ENCODE measurements at regions not wholly inside any gene's neighbourhood (a gene's known extent, or its start where the extent isn't known, plus 50 kb on each side); places are given as distances from the start of the nearest gene placed in this dataset.

- TF ChIP-seq PBX3 (IDR thresholded peaks at IDR 0.05), result no peak
- TF ChIP-seq RAD21 (IDR thresholded peaks at IDR 0.05; ENCODE audit: low read length), result no peak
- TF ChIP-seq RCOR1 (IDR thresholded peaks at IDR 0.05; ENCODE audit: low read length), result no peak
- no peak for TF ChIP-seq IRF3 (IDR thresholded peaks at IDR 0.05; ENCODE audit: low read depth, low read length)
Observed at GRCh38 chr3:180119567-180119966, 82.8 kb upstream of the PEX5L start (continued).

- Histone ChIP-seq H4K20me1 (ENCODE audit: insufficient read depth) (no peaks in the 10 kb centered on the region), H3K4me2 (no peak overlapping the region), H3K4me3 (ENCODE audit: low read depth in 2 of 2, low read length in 1 of 2) (no peak overlapping the region), H3K9me2 (no peaks in the 10 kb centered on the region), H3K4me1 (ENCODE audit: control insufficient read depth in 1 of 2, insufficient read depth in 2 of 2, low read depth in 1 of 2, low read length in 1 of 2) (no peaks in the 10 kb centered on the region), H3K27me3 (ENCODE audit: insufficient read depth) (no peaks in the 10 kb centered on the region), H2AFZ (ENCODE audit: low read depth) (no peak overlapping the region), H3K36me3 (replicated peaks in 1 of 2; ENCODE audit: control insufficient read depth in 1 of 2, insufficient read depth in 2 of 2, low read length in 1 of 2) (no peaks in the 10 kb centered on the region), H3F3A (replicated peaks; ENCODE audit: insufficient read depth) (no peaks in the 10 kb centered on the region), H3K27ac (ENCODE audit: low read depth in 2 of 2, low read length in 1 of 2) (no peak overlapping the region), H3K79me2 (ENCODE audit: insufficient read depth) (no peaks in the 10 kb centered on the region), H3K9me3 (no peaks in the 10 kb centered on the region; the same call in 1 of the 2 replicates), H3K9ac (no peak overlapping the region)
- ChIA-PET POLR2A (no interaction called here), CTCF (no interaction called here)
- no peak for DNase-seq
- TF ChIP-seq USF2 (IDR thresholded peaks at IDR 0.05; ENCODE audit: borderline replicate concordance, low read depth, low read length) (no peak), TEAD4 (IDR thresholded peaks at IDR 0.05; ENCODE audit: borderline replicate concordance, insufficient read depth) (no peak), RXRA (IDR thresholded peaks at IDR 0.05; ENCODE audit: borderline replicate concordance, low read depth) (no peak), MEF2A (IDR thresholded peaks at IDR 0.05; ENCODE audit: borderline replicate concordance, low read depth) (no peak), CHD2 (IDR thresholded peaks at IDR 0.05; ENCODE audit: low read length, partially characterized antibody) (no peak), FOXM1 (IDR thresholded peaks at IDR 0.05; ENCODE audit: low read depth) (no peak), TAF1 (IDR thresholded peaks at IDR 0.05; ENCODE audit: borderline replicate concordance, low read depth, low read length) (no peak), SIN3A (IDR thresholded peaks at IDR 0.05; ENCODE audit: borderline replicate concordance, low read depth, low read length) (no peak), MAX (IDR thresholded peaks at IDR 0.05; ENCODE audit: low read depth) (no peak), JUND (IDR thresholded peaks at IDR 0.05) (no peak), CTCF (IDR thresholded peaks at IDR 0.05) (no peak), POLR2AphosphoS5 (IDR thresholded peaks at IDR 0.05; ENCODE audit: low read depth, low read length) (no peak), MXI1 (IDR thresholded peaks at IDR 0.05; ENCODE audit: low read depth, low read length) (no peak), GATA2 (CRISPR knock-in tag; IDR thresholded peaks at IDR 0.05) (no peak), PBX3 (IDR thresholded peaks at IDR 0.05) (no peak), FOXJ3 (CRISPR knock-in tag; IDR thresholded peaks at IDR 0.05) (no peak), NRF1 (IDR thresholded peaks at IDR 0.05; ENCODE audit: low read depth, low read length) (no peak), FOSL2 (IDR thresholded peaks at IDR 0.05; ENCODE audit: borderline replicate concordance, low read depth) (no peak), EP300 (IDR thresholded peaks at IDR 0.05; ENCODE audit: borderline replicate concordance in 1 of 2, low read depth in 1 of 2, low read length in 1 of 2) (no peak), SMC3 (IDR thresholded peaks at IDR 0.05; ENCODE audit: low read depth, low read length) (no peak)
Observed at GRCh38 chr3:180123928-180124327, 87.2 kb upstream of the PEX5L start.

All from SK-N-SH (cell line).